ENCODE measurements at regions not wholly inside any gene's neighbourhood (a gene's known extent, or its start where the extent isn't known, plus 50 kb on each side); places are given as distances from the start of the nearest gene placed in this dataset.

DNA sequence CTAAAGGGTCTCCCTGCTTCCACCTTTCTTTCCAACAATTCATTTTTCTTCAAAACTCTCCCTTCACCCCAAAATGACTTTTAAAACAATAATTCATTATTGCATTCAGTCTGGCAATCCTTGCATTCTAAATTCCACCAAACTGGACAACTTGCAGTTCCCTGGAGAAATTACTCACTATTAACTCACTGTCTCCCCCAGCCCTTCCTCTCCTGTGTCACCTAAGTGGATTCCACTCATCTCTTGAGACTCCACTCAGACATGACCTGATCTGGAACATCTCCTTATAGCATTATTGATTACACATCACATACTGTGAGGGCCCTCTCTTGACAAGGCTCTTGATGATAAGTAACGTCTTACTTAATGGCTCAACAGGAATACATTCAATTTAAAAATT lies 257.1 kb downstream of the BRINP2 start:
- TF ChIP-seq, protein P1, sequence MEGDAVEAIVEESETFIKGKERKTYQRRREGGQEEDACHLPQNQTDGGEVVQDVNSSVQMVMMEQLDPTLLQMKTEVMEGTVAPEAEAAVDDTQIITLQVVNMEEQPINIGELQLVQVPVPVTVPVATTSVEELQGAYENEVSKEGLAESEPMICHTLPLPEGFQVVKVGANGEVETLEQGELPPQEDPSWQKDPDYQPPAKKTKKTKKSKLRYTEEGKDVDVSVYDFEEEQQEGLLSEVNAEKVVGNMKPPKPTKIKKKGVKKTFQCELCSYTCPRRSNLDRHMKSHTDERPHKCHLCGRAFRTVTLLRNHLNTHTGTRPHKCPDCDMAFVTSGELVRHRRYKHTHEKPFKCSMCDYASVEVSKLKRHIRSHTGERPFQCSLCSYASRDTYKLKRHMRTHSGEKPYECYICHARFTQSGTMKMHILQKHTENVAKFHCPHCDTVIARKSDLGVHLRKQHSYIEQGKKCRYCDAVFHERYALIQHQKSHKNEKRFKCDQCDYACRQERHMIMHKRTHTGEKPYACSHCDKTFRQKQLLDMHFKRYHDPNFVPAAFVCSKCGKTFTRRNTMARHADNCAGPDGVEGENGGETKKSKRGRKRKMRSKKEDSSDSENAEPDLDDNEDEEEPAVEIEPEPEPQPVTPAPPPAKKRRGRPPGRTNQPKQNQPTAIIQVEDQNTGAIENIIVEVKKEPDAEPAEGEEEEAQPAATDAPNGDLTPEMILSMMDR (IDR thresholded peaks at IDR 0.05; ENCODE audit: low read depth, low read length, poor library complexity, severe bottlenecking): no peak
- no peak for TF ChIP-seq EZH2phosphoT487 (IDR thresholded peaks at IDR 0.05; ENCODE audit: borderline replicate concordance, low read length)

Data from DOHH2 (cell line).